GM19328 (cell line): ENCODE measurements at regions not wholly inside any gene's neighbourhood (a gene's known extent, or its start where the extent isn't known, plus 50 kb on each side); places are given as distances from the start of the nearest gene placed in this dataset.
"Not testable (repeated sequence)": the region's sequence is repeated elsewhere in the genome, so short reads cannot be mapped to it uniquely, and the experiment has no call there.

ENCODE experiments used
- ATAC-seq: cut with Tn5 transposase; IDR thresholded peaks from one replicate; pipeline ENCODE4 v1.9.1; 2021; ENCODE audit warnings: mild to moderate bottlenecking, moderate library complexity; ENCODE audit not compliant: unreplicated experiment

DNA sequence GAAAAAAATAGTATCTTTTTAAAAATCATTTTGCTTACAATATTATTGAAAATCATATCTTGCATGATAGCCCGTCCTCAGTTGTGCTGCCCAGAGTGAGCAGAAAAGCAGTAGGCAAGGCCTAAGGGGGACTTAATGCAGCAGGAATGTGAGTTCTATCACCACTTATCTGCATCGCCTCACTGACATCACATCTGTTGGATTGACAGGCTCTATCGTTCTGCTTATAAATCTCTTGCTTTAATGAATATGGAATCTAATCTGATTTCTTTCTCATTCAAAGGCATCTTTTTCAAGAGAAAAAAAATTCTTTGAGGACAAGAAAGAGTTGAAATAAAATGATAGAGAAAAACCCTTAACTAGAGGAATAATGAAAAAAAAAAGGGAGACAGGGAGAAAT lies 249.9 kb downstream of the PAPSS1 start:
- no peak for ATAC-seq

DNA sequence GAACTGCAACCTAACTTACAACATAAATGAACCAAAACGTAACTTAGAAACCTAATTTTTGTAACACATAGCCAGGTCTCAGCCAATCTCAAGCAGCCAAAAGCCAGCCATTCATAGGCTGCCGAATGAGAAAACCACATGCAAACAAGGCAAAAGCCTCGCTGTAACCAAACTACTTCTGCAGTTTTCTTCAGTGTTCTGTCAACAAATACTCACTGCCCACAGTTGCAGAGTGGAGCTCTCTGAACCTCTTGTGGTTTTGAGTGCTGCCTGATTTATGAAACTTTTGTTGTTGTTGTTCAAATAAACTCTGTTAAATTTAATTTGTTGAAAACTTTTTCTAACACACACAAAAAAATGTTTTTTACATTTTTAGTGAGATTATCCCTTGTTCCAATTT lies 251.2 kb downstream of the PAPSS1 start:
- ATAC-seq: no peak

DNA sequence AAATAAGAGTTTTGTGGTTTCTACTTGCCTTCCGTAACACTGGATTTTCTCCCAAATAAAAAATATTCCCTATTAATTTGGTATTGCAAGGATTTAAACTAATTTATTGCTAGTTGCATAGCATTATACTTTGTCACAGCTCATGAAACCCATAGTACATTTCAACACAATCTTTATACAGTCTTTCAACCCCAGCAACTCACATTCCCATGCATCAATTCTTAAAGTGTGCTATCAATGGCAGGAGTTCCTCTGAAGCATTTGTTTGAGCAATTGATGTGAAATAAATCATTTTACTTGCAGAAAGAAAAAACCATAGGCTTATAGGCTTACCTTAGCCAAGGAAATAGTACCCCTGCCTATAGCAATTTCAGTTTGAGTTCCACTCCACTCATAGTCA lies 251.9 kb downstream of the PAPSS1 start:
- ATAC-seq: no peak

DNA sequence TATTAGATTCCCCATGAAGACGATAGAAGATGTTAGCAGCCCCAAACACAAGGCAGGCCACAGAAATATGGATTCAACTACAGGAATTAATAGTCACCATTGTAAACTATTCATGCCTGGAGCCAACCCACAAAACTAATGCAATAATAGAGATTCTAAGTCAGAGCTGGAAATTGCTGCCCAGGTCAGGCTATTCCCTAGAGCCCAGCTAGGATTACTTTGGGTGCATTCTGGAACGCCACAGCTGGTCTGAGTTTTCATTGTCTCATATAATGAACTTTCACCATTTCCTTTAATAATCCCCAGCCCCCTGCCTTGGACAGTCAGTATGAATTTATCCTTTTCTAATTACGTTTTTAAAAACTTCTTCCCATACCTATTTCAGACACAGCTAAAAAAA lies 252.6 kb downstream of the PAPSS1 start:
- ATAC-seq: no peak

DNA sequence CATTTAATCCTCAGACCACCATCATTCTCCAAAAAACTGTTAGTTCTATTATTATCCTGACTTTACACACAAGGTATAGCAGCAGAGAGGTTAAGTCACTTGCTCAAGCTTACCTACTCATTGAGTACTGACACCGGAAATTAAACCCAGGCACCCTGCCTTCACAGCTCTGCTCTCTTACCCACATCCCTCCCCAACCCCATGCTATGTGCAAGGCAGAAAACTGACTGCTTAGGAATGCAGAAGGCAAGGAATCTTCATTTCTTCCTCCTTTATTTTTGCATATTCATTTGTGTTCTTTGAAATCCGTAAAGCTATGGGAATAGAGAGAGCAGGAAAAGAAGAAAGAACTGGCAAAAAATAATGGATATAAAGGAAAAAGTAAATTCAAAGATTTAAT lies 261.8 kb downstream of the PAPSS1 start:
- ATAC-seq: no peak

DNA sequence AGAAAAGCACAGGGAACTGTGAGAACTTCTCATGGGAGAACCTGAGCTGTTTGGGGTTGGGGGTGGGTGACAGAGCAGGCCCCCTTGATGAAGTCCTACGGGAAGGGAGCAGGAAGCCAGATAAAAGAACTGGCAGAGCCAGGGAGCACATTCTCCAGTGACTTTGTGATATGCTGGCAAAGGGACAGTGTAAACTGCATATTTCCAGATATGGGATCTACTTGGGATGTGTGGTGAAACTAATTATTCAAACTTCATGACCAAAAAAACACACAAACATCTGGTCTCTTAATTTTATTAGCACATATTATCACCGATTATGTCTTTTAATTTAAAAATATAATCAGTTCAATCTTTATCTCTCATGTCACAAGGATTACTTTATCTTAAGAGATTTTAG lies 266.0 kb downstream of the PAPSS1 start:
- ATAC-seq: no peak

DNA sequence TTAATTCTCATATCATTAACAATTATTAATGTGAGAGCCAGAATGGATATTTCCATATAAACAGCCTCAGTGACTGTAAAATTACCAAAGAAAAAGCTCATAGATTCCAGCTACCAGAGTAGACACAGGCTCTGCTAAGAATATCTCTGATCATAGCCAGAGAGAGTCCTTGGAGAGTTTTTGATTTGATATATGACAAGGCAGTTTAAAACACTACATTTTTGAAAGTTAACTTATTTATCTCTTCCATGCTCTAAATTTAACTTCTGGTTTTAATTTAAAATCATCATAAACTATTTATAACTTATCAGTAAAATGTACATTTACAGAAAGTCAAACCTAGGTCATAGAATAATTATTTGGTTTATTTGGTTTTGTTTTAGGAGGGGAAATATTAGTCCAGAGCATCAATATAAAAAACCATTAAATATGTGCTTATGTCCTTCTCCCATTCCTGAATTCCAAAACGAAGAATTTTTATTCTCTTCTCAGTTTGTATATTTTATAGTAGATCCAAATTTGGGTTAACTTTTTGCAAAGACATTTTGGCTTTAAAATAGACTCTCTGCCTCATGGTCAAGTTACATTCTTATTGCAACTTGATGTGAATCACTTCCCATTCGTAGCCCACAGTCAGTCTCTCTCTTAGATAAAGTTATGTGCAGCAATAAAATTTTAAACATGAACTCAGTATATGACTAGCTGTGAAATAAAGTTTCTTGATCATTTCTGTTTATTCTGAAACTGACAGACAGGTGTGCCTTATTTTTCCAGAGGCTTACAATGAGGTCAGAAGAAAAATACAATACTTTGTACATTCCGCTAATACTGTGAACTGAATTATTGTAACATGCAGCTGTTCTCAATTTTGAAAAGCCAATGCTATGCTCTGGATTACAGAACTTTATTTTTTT lies 267.1 kb downstream of the PAPSS1 start:
- ATAC-seq: no peak

DNA sequence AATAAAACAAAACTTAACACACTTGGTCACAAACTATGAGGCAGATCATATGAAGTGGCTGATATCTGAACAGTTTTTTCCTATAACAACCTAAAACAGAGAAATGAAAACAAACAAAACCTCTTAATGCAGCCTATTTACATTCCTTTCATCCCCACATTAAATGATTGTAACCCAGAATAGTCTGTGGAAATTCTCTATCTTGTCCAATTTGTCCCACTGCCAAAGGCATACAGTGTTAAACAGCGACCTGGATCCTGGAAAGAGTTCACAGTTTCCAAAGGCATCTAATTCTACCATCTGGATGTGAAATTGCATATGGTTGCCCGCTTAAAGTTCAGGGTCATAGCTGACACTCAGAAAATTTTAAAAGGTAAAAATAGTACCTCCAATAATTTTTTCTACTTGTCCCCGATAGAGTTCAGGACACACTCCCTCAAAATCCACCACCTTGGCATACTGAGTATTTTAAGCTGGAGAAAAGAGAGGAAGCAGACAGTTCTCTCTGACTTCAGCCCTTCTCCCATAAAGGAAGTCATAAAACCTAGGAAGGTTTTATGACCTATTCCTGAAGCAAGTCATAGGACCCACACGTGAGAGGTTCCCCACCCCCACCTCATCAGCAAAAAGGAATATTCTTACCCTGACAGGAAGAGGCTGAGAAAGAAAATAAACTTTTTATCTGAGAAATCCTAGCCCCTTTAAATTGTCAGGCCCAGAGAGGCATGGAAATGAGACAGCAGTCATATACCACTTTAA lies 270.2 kb downstream of the PAPSS1 start:
- ATAC-seq: no peak

DNA sequence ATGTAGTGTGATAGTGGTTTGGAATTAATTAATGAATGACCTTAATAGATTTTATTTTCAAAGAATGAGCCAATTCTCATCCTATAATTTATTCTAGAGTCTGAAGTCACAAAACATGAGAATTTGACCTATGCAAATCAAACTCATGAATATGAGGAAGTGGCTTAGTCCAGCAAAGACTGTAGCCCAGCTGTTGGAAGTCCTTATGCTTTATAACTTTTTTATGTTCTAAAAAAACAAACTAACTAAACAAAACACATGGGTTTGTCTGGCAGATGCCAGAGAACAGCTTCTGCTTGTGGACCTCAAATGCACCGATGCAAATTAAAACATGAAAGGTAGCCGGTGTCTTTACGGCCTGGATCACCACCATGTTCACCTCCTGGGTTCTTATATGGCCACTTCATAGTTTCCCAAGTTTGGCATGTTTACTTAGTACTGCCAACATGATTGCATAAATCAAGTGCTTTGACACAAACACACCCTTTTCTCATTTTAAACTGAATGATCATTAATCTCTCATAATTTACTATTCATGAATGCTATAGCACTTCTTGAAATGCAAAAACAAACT lies 277.4 kb downstream of the PAPSS1 start:
- ATAC-seq: no peak

DNA sequence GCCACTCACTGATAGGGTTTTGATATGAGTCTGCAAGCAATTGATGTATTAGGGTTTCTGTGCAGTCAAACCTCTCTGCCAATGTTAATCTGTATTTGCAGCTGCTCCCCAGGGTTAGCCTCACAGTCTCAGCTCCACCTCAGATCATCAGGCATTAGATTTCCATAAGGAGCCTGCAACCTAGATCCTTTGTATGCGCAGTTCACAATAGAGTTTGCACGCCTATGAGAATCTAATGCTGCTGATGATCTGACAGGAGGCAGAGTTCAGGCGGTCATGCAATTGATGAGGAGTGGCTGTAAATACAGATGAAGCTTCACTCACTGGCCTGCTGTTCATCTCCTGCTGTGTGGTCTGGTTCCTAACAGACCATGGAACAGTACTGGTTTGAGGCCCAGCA lies 280.6 kb downstream of the PAPSS1 start:
- ATAC-seq: no peak

DNA sequence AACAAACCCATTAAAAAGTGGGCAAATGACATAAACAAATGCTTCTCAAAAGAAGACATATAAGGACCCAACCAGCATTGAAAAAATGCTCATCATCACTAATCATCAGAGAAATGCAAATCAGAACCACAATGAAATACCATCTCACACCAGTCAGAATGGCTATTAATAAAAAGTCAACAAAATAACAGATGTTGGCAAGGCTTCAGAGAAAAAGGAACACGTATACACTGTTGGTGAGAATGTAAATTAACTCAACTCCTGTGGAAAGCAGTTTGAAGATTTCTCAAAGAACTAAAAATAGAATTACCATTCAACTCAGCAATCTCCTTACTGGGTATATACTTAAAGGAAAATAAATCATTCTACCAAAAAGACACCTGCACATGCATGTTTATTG lies 283.6 kb downstream of the PAPSS1 start:
- not testable (repeated sequence) for ATAC-seq

DNA sequence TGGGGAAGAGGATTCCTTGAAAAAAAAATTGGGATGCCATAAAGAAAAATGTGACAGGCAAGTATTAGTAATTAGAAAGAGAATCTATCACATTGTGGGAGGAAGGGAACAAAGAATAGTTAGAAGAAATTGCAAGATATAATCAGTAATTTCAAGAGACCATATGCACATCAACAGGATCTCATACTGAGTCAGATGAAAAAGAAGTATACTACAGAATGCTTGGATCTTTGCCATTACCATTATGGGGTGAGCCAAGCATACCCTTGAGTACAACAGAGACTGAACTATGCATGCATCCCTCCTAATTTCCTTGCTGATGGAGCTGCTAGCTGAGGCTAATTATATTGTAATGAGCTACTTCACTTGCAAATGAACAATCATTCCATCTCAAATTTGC lies 287.6 kb downstream of the PAPSS1 start:
- no peak for ATAC-seq

DNA sequence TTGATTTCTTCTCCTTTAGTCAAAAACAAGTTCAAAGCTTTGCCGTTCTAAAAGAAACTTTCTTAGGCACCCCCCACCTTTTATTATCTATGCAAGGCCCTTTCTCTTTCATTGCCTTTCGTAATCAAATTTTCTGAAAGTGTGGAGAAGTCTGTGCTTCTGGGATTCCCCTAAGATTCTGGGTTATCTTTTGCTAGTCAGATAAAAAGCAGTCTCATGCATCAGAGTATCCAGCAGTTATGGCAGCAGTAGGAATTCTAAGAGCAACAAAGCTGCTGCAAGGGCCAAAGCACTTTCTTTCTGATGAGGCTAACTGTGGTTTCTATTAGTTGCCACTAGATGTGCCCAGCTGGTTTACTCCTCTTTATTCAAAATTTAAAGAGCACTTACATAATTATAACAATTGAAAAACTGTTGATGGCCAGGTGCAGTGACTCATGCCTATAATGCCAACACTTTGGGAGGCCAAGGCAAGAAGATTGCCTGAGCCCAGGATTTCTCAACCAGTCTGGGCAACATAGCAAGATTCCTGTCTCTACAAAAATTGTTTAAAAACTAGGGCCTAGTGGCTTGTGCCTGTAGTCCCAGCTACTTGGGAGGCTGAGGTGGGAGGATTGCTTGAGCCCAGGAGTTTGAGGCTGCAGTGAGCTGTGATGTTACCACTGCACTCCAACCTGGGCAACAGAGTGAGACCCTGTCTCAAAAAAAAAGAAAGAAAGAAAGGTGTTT lies 296.2 kb downstream of the PAPSS1 start:
- no peak for ATAC-seq

DNA sequence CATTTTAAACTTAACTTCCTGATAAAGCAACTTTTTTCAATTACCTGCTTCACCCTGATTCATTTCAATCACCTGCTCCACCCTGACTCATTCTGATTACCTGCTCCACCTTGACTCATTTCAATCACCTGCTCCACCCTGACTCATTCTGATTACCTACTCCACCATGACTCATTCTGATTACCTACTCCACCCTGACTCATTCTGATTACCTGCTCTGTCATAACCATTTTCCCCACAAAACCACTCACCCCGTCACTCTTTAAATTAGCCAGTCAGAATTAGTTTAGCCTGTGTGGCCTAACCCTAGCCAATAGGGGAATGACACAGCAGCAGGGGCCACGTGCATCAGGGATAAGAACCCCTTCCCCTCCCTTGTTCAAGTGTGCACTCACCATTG lies 300.5 kb downstream of the PAPSS1 start:
- not testable (repeated sequence) for ATAC-seq

DNA sequence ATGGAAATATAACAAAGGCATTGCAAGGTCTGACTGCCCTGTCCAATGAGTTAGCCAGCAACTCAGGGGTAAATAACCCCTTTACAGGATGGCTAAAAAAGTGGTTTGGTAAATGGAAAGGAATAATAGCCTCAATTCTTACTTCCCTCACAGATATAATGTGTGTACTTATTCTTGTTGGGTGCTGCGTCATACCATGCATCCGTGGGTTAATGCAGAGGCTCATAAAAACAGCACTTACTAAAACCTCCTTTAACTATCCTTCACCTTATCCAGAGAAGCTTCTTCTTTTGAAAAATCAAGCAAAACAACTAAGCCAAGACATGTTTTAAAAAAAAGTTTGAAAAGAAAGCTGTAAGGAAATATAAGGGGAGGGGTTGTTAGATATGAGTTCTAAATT lies 301.0 kb downstream of the PAPSS1 start:
- ATAC-seq: no peak

DNA sequence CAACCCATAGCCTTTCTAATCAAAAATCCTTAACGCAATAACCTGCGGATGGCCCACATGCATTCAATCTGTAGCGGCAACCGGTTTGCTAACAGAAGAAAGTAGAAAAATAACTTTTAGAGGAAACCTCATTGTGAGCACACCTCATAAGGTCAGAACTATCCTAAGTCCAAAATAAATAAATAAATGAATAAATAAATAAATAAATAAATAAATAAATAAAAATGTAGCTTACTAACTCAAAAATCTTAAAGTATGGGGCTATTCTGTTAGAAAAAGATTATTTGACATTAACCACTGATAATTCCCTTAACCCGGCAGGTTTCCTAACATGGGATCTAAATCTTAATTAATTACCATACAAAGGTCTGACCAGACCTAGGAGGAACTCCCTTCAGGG lies 304.5 kb downstream of the PAPSS1 start:
- ATAC-seq: not testable (repeated sequence)

DNA sequence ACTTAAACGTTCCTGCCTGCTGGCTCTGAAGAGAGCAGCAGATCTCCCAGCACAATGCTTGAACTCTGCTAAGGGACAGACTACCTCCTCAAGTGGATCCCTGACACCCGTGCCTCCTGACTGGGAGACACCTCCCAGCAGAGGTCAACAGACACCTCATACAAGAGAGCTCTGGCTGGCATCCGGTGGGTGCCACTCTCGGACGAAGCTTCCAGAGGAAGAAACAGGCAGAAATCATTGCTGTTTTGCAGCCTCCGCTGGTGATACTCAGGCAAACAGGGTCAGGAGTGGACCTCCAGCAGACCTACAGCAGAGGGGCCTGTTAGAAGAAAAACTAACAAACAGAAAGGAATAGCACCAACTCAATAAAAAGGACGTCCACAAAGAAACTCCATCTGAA lies 310.2 kb downstream of the PAPSS1 start:
- not testable (repeated sequence) for ATAC-seq

DNA sequence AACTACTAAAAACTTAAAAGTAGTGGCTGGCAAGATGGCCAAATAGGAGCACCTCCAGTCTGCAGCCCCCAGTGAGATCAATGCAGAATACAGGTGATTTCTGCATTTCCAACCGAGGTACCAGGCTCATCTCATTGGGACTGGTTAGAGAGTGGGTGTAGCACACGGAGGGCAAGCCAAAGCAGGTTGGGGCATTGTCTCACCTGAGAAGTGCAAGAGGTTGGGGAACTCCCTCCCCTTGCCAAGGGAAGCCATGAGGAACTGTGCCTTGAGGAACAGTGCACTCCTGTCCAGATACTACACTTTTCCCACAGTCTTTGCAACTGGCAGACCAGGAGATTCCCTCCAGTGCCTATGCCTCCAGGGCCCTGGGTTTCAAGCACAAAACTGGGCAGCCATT lies 311.1 kb downstream of the PAPSS1 start:
- no peak for ATAC-seq

DNA sequence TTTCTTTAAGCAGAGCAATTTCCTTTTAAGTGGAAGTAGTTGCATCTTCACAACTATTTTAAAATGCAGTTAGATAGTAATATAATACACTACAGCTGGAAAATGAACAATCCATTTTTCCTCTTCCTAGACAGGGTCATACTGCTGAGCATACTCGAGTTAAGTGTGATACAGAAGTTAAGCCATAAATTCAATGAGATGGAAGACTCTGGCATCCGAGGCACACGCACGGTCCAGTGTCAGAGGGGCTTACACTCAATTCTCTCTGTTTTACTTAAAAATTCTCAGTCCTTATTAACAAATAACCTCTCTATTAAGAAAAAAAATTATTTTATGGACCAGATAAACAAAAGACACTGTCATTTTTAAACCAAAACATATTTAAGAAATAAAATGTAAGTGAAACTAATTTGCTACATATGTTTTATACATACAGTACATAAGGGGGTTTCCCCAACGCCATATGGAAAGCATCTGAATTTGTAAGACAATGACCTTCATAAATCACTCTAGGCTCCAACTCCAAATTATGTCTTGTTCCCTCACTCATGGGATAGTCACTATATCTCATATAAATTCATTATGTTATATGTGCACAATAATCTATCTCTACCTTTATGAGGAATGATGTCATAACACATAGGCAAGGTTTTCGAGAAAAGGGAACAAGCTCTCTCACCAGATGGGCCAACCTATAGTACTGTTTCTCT lies 315.3 kb downstream of the PAPSS1 start:
- ATAC-seq: no peak

DNA sequence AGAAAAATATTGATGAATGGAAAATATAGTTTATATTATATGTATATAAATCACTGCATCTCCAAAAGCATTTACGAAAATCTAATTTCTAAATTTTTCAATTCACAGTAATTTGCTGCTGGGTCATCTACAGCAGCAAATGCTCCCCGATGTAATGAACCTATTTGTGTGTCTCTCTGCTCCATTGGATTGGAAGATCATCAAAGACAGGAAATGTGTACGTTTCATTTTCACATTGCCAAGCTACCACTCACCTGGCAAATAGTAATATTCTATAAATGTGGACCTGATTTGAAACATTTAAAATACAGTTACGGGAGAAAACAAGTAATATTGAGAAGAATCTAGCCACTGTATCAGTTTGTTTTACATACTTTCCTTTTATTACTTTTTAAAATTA lies 317.7 kb downstream of the PAPSS1 start:
- ATAC-seq: no peak

DNA sequence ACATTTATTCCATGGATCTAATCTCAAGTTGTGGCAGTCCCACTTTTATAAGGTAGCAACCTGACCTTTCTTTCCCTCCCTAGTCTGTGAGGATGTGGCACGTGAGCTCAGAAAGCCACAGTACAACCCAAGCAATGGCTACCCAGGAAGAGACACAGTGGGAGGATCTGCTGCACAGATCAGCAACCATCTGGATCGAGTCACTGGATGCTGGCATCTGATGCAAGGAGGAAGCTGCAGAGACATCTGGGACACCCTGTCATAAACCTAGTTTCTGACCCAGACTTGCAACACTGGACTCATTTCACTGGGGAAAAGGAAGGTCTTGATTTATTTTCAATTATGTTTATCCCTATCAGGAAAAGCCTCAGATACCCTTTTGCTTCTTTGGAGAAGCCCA lies 327.1 kb downstream of the PAPSS1 start:
- ATAC-seq: no peak
